Chondrocyte (in vitro differentiated cells): ENCODE measurements at regions not wholly inside any gene's neighbourhood (a gene's known extent, or its start where the extent isn't known, plus 50 kb on each side); places are given as distances from the start of the nearest gene placed in this dataset.

ENCODE experiments used
- DNase-seq: peaks from one replicate; pipeline ENCODE4 v3.0.0; 2021; ENCODE audit warnings: mixed read lengths, low spot score
- H3K27ac Mint-ChIP-seq: one replicate; pipeline ENCODE4 v1.8.0; 2021; ENCODE audit warnings: mild to moderate bottlenecking, moderate library complexity, mixed read lengths; ENCODE audit not compliant: unreplicated experiment
- H3K27me3 Mint-ChIP-seq: 2 replicates; pipeline ENCODE4 v1.8.0; 2021; ENCODE audit warnings: low read depth, mixed read lengths
- H3K36me3 Mint-ChIP-seq: 2 replicates; pipeline ENCODE4 v1.8.0; 2021; ENCODE audit warnings: low read depth, mixed read lengths
- H3K4me1 Mint-ChIP-seq: 2 replicates; pipeline ENCODE4 v1.8.0; 2021; ENCODE audit warnings: low read depth, mild to moderate bottlenecking, mixed read lengths
- H3K4me3 Mint-ChIP-seq: one replicate; pipeline ENCODE4 v1.8.0; 2021; ENCODE audit warnings: mild to moderate bottlenecking, moderate library complexity, mixed read lengths; ENCODE audit not compliant: unreplicated experiment
- H3K9me3 Mint-ChIP-seq: 2 replicates; pipeline ENCODE4 v1.8.0; 2021; ENCODE audit warnings: low read depth, mixed read lengths
- CTCF ChIP-seq: fragments of 200-600 bp; sonication (generic); IDR thresholded peaks from 2 replicates; pipeline ENCODE4 v1.5.0; 2021; ENCODE audit warnings: antibody characterized with exemption, mild to moderate bottlenecking, moderate library complexity

GRCh38 chr7:116439005-116439404, 60.5 kb upstream of the CAV2 start:
- H3K4me3 Mint-ChIP-seq: no peak overlapping the region
- TF ChIP-seq CTCF: no peak
- H3K27ac Mint-ChIP-seq: no peak overlapping the region
- no peak for DNase-seq
- H3K4me1 Mint-ChIP-seq: peaks cover 71% of the 10 kb centered on the region
- no peaks in the 10 kb centered on the region for H3K9me3 Mint-ChIP-seq
- peaks cover 2% of the 10 kb centered on the region for H3K36me3 Mint-ChIP-seq
- no peaks in the 10 kb centered on the region for H3K27me3 Mint-ChIP-seq

GRCh38 chr7:116439841-116440549, 59.5 kb upstream of the CAV2 start:
- Mint-ChIP-seq H3K36me3 (peaks cover 2% of the 10 kb centered on the region), H3K27me3 (no peaks in the 10 kb centered on the region), H3K4me1 (peaks cover 67% of the 10 kb centered on the region), H3K9me3 (no peaks in the 10 kb centered on the region), H3K4me3 (no peak overlapping the region), H3K27ac (peak overlapping the region; percentile 46)
- no peak for DNase-seq
- no peak for TF ChIP-seq CTCF

GRCh38 chr7:116441534-116441933, 58.0 kb upstream of the CAV2 start:
- TF ChIP-seq CTCF: no peak
- Mint-ChIP-seq H3K4me1 (peaks cover 64% of the 10 kb centered on the region), H3K27ac (peak overlapping the region; percentile 65), H3K36me3 (no peaks in the 10 kb centered on the region), H3K27me3 (no peaks in the 10 kb centered on the region), H3K9me3 (no peaks in the 10 kb centered on the region), H3K4me3 (no peak overlapping the region)
- DNase-seq: no peak

- DNase-seq: no peak
- TF ChIP-seq CTCF: no peak
These were observed 56.4 kb upstream of the CAV2 start for GRCh38 chr7:116443101-116443523.

GRCh38 chr7:116443646-116444045, 55.9 kb upstream of the CAV2 start:
- no peaks in the 10 kb centered on the region for H3K27me3 Mint-ChIP-seq
- peaks cover 82% of the 10 kb centered on the region for H3K4me1 Mint-ChIP-seq
- no peak for DNase-seq
- no peak overlapping the region for H3K4me3 Mint-ChIP-seq
- peak overlapping the region; percentile 92 for H3K27ac Mint-ChIP-seq
- no peaks in the 10 kb centered on the region for H3K9me3 Mint-ChIP-seq
- no peaks in the 10 kb centered on the region for H3K36me3 Mint-ChIP-seq
- TF ChIP-seq CTCF: no peak

More at GRCh38 chr7:116443101-116443523, 56.4 kb upstream of the CAV2 start:
- Mint-ChIP-seq H3K9me3 (no peaks in the 10 kb centered on the region), H3K4me3 (no peak overlapping the region), H3K27ac (peak overlapping the region; percentile 92), H3K36me3 (no peaks in the 10 kb centered on the region), H3K4me1 (peaks cover 79% of the 10 kb centered on the region), H3K27me3 (no peaks in the 10 kb centered on the region)
